ENCODE measurements at regions not wholly inside any gene's neighbourhood (a gene's known extent, or its start where the extent isn't known, plus 50 kb on each side); places are given as distances from the start of the nearest gene placed in this dataset.

GRCh38 chr2:39608263-39608575 lies 57.5 kb upstream of the TMEM178A start:
- TF ChIP-seq CTCF (IDR thresholded peaks at IDR 0.05; ENCODE audit: borderline replicate concordance, extremely low read depth, low read length, poor library complexity, severe bottlenecking) (no peak), EZH2 (IDR thresholded peaks at IDR 0.05; ENCODE audit: borderline replicate concordance, low read depth, low read length, severe bottlenecking) (no peak)

All from DND-41 (cell line).